Activated T-helper 1 cell treated with anti-CD3 and anti-CD28 coated beads, Interleukin-12 subunit alpha, Interleukin-12 subunit beta, Interleukin-2, Interleukin-4 antibody, amounts not matched to agents 30 ng/mL and 10 ng/mL and 1 ng/mL, durations not matched to agents 14 hours and 24 hours and 36 hours (primary cell): ENCODE measurements at regions not wholly inside any gene's neighbourhood (a gene's known extent, or its start where the extent isn't known, plus 50 kb on each side); places are given as distances from the start of the nearest gene placed in this dataset.
A peak's percentile ranks its signal among the peaks of the same experiment; 100 is the strongest.

Source experiments
- DNase-seq: peaks from one replicate; pipeline ENCODE4 v3.0.0; 2021; ENCODE audit warnings: low spot score
- H3K27ac Mint-ChIP-seq: one replicate; pipeline ENCODE4 v1.8.0; 2021; ENCODE audit warnings: mild to moderate bottlenecking, mixed read lengths
- H3K27me3 Mint-ChIP-seq: one replicate; pipeline ENCODE4 v1.8.0; 2022; ENCODE audit warnings: mild to moderate bottlenecking, moderate library complexity, mixed read lengths; ENCODE audit not compliant: insufficient read depth
- H3K36me3 Mint-ChIP-seq: one replicate; pipeline ENCODE4 v1.8.0; 2021; ENCODE audit warnings: low read depth, mixed read lengths
- H3K4me1 Mint-ChIP-seq: one replicate; pipeline ENCODE4 v1.8.0; 2021; ENCODE audit warnings: low read depth, mixed read lengths
- H3K4me3 Mint-ChIP-seq: one replicate; pipeline ENCODE4 v1.8.0; 2021; ENCODE audit warnings: mild to moderate bottlenecking, moderate library complexity, mixed read lengths
- H3K9me3 Mint-ChIP-seq: one replicate; pipeline ENCODE4 v1.8.0; 2021; ENCODE audit warnings: mixed read lengths
- intact Hi-C: fragments of 100-400 bp; cut with micrococcal nuclease; formaldehyde crosslinking; loops from one replicate; pipeline ENCODE4 v1.15.1; 2024

DNA sequence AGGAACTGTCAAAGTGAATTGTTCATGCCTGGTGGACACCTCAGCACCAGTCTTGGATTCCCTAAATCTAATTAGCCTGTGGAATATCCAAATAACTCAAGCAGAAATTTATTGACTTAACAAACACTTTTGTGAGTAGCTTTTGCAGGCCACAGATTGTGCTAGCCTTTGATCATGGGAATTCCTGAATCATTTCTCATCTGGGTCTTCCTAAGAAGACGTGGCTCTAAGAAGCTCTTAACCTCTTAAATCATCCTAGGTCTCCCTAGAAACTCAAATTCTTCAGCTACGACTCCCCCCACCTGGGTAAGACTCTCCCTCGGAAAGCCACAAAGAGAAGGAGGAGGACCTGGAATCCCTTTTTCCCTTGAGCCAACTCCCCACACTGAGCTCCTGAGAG, 53.8 kb upstream of the PSEN2 start:
- DNase-seq, result no peak
- H3K4me1 Mint-ChIP-seq, result no peaks in the 10 kb centered on the region

GRCh38 chr1:226814751-226815537, 55.5 kb upstream of the PSEN2 start:
- no peak overlapping the region for H3K4me3 Mint-ChIP-seq
- DNase-seq, result no peak
- intact Hi-C loops, result no loop called here
- H3K27me3 Mint-ChIP-seq, result peaks cover 9% of the 10 kb centered on the region
- no peaks in the 10 kb centered on the region for H3K36me3 Mint-ChIP-seq
- no peaks in the 10 kb centered on the region for H3K4me1 Mint-ChIP-seq
- no peaks in the 10 kb centered on the region for H3K9me3 Mint-ChIP-seq
- no peak overlapping the region for H3K27ac Mint-ChIP-seq

More for the DNA sequence above, 53.8 kb upstream of the PSEN2 start:
- Mint-ChIP-seq H3K27me3 (peaks cover 4% of the 10 kb centered on the region), H3K9me3 (no peaks in the 10 kb centered on the region), H3K4me3 (no peak overlapping the region), H3K27ac (no peak overlapping the region), H3K36me3 (no peaks in the 10 kb centered on the region)
- intact Hi-C loops, result no loop called here

DNA sequence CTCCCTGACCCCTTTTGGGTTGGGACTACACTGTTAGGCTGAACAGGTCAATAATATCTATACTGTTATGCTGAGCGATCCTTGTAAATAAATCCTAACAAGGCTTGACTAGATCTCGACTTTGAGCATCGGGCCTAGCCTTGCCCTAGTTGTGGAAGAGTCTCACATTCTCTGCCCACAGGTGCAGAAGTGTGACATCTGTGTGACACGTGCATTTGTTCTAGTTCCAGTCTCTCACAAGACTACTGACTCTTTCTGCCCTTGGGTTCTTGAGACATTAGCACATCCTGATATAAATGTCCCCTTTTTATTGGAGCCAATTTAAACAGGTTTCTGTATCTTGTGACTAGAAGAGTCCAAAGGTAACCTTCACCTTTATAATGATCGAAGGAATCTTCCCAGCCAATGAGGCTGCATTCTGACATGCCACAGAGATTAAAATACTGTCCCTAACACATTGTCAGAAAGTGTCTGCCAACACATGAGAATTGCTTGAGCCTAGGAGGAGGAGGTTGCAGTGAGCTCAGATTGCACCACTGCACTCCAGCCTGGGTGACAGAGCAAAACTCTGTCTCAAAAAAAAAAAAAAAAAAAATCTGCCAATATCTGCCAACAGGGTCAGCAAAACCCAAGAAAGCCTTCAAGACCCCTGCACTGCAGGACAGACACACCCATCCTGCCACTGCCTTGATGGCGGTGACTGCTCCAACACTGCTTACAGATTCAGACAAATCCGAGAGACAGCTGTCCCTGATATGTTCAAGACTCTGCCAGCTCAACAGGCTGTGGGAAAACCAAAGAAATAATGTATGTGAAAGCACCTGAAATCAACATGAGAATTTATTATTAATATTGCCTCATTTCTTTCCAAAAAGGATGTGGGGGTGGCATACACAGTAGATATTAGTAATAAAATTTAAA, 56.5 kb upstream of the PSEN2 start:
- intact Hi-C loops, result no loop called here
- DNase-seq, result no peak
- no peak overlapping the region for H3K27ac Mint-ChIP-seq

DNA sequence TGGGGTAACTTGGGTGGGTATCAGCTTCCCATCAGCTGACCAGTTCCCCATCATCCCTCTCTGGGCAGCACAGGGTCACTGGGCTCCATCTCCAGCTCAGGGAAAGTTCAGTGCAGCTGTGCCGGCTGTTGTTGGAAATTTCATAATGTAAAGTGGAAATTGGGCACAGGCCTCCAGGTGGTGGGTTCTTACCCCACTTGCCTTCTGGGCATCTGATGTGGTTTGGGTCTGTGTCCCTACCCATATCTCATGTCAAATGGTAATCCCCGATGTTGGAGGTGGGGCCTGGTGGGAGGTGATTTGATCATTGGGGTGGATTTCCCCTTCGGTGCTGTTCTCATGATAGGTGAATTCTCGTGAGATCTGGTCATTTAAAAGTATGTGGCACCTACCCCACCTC, 59.7 kb upstream of the PSEN2 start:
- no peak for DNase-seq
- Mint-ChIP-seq H3K4me3 (no peak overlapping the region), H3K27me3 (peaks cover 9% of the 10 kb centered on the region), H3K4me1 (no peaks in the 10 kb centered on the region), H3K27ac (no peak overlapping the region), H3K36me3 (no peaks in the 10 kb centered on the region), H3K9me3 (no peaks in the 10 kb centered on the region)
- intact Hi-C loops, result no loop called here

More for the DNA sequence above, 56.5 kb upstream of the PSEN2 start:
- Mint-ChIP-seq H3K4me1 (no peaks in the 10 kb centered on the region), H3K9me3 (no peaks in the 10 kb centered on the region), H3K36me3 (no peaks in the 10 kb centered on the region), H3K27me3 (peaks cover 9% of the 10 kb centered on the region), H3K4me3 (no peak overlapping the region)

- Mint-ChIP-seq H3K4me3 (no peak overlapping the region), H3K4me1 (peaks cover 4% of the 10 kb centered on the region), H3K9me3 (no peaks in the 10 kb centered on the region), H3K27ac (no peak overlapping the region), H3K27me3 (peaks cover 9% of the 10 kb centered on the region), H3K36me3 (no peaks in the 10 kb centered on the region)
- DNase-seq, result no peak
- intact Hi-C loops, result no loop called here
Measured at GRCh38 chr1:226809785-226810571, 60.4 kb upstream of the PSEN2 start.

- intact Hi-C loops, result no loop called here
- Mint-ChIP-seq H3K9me3 (no peaks in the 10 kb centered on the region), H3K4me1 (peaks cover 9% of the 10 kb centered on the region), H3K27me3 (peaks cover 5% of the 10 kb centered on the region), H3K4me3 (no peak overlapping the region), H3K36me3 (no peaks in the 10 kb centered on the region), H3K27ac (no peak overlapping the region)
- DNase-seq, result no peak
Measured at GRCh38 chr1:226808501-226808900, 61.9 kb upstream of the PSEN2 start.

DNA sequence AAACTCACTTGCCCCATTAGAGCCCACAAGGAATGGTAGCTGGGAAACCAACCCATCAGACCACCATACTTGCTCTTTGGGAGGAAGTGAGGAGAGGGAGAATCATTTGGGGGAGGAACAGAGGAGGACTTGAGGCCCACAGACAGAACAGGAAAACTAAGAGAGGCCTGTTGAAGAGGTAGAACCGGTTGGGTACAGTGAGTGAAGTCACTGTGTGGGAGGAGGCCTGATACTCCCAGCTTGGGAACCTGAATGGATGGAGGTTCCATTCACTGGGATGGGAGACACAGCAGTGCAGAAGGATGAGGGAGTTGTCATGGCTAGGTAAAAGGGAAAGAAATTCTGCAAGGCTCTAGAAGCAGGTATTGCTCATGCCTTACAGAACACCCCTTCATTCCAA, 63.4 kb upstream of the PSEN2 start:
- no peak for DNase-seq
- H3K27me3 Mint-ChIP-seq, result peaks cover 7% of the 10 kb centered on the region
- intact Hi-C loops, result no loop called here
- no peak overlapping the region for H3K4me3 Mint-ChIP-seq
- H3K4me1 Mint-ChIP-seq, result peaks cover 9% of the 10 kb centered on the region
- no peaks in the 10 kb centered on the region for H3K9me3 Mint-ChIP-seq
- H3K36me3 Mint-ChIP-seq, result no peaks in the 10 kb centered on the region
- peak overlapping the region; percentile 49 for H3K27ac Mint-ChIP-seq

GRCh38 chr1:226804907-226805759, 65.3 kb upstream of the PSEN2 start:
- H3K36me3 Mint-ChIP-seq, result no peaks in the 10 kb centered on the region
- intact Hi-C loops, result no loop called here
- H3K27me3 Mint-ChIP-seq, result peaks cover 2% of the 10 kb centered on the region
- no peak overlapping the region for H3K27ac Mint-ChIP-seq
- DNase-seq, result no peak
- H3K4me1 Mint-ChIP-seq, result peaks cover 10% of the 10 kb centered on the region
- no peaks in the 10 kb centered on the region for H3K9me3 Mint-ChIP-seq
- no peak overlapping the region for H3K4me3 Mint-ChIP-seq

DNA sequence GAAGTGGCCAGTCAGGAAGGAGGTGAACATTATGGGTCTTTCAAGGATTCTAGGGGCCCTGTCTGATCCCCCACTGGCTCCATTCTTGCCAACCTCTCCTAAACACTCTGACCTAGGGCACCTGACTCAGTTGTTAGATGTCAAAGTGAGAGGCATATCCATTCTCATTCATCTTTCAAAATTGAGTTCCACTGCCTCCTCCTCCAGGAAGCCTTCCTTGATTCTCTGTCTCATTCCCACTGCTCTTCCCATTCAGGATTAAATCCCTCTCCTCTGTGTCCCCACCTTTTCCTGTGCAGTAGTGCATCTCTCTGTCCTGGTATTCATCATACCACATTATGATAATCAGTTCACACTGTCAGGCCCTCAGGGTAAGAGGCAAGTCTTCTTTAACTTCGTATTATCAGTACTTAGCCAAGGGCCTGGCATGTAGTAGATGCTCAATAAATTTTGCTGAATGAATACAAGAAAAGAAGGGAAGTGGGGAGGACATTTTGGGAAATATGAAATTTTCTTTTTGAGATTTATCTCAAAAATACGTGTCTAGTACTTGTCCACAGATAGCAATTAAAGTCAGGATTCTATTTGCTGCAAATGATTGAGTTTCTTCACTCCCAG, 61.8 kb upstream of the ITPKB start:
- H3K27ac Mint-ChIP-seq, result peak overlapping the region; percentile 18
- H3K27me3 Mint-ChIP-seq, result peaks cover 2% of the 10 kb centered on the region
- DNase-seq, result no peak
- no peak overlapping the region for H3K4me3 Mint-ChIP-seq
- no peaks in the 10 kb centered on the region for H3K36me3 Mint-ChIP-seq
- H3K9me3 Mint-ChIP-seq, result no peaks in the 10 kb centered on the region
- H3K4me1 Mint-ChIP-seq, result peaks cover 35% of the 10 kb centered on the region
- intact Hi-C loops, result no loop called here

- H3K4me3 Mint-ChIP-seq, result peak overlapping the region; percentile 70
- H3K36me3 Mint-ChIP-seq, result no peaks in the 10 kb centered on the region
- intact Hi-C loops, result loop anchor here (1.0 to 5.0 kb wide), 3 partner anchors 29 to 173 kb away; no protein-coding TSS in a partner anchor
- H3K9me3 Mint-ChIP-seq, result no peaks in the 10 kb centered on the region
- peaks cover 29% of the 10 kb centered on the region for H3K4me1 Mint-ChIP-seq
- no peak for DNase-seq
- peak overlapping the region; percentile 50 for H3K27ac Mint-ChIP-seq
- H3K27me3 Mint-ChIP-seq, result peaks cover 8% of the 10 kb centered on the region
Measured at GRCh38 chr1:226799634-226800281, 60.7 kb upstream of the ITPKB start.
